HEK293 (cell line): ENCODE measurements at regions not wholly inside any gene's neighbourhood (a gene's known extent, or its start where the extent isn't known, plus 50 kb on each side); places are given as distances from the start of the nearest gene placed in this dataset.

ENCODE experiments used
- CTCF ChIA-PET: fragments of 350-600 bp; formaldehyde crosslinking; extraction: SDS; loops from one replicate; lab custom pipeline; 2021; ENCODE audit warnings: antibody characterized with exemption; lab: Yijun Ruan, JAX
- POLR2A ChIA-PET: fragments of 300-600 bp; formaldehyde crosslinking; extraction: SDS; loops from one replicate; lab custom pipeline; 2020; ENCODE audit warnings: antibody characterized with exemption, inconsistent platforms; lab: Yijun Ruan, JAX
- H3K27ac ChIP-seq: fragments of 200-500 bp; sonication (Bioruptor generic); 2 replicates; pipeline ENCODE4 v1.5.1; 2014; ENCODE audit warnings: low read depth, low read length, control low read depth, inconsistent platforms; ENCODE audit errors: extremely low read depth
- H3K36me3 ChIP-seq, 2 experiments: fragments of 200-500 bp in 1 of 2; sonication (Bioruptor generic) in 1 of 2; 1 replicate in 1 of 2; 2 replicates in 1 of 2; pipeline ENCODE4 v1.5.1; 2014 to 2017; ENCODE audit warnings: inconsistent platforms in 2 of 2, low read length in 2 of 2; ENCODE audit not compliant: control insufficient read depth in 2 of 2, insufficient read depth in 1 of 2
- H3K4me1 ChIP-seq: fragments of 200-500 bp; sonication (Bioruptor generic); 2 replicates; pipeline ENCODE4 v1.5.1; 2014; ENCODE audit warnings: mild to moderate bottlenecking, low read length, inconsistent platforms; ENCODE audit not compliant: control insufficient read depth, insufficient read depth
- H3K4me3 ChIP-seq: 2 replicates; pipeline ENCODE4 v1.5.1; 2011; ENCODE audit warnings: low read depth, mild to moderate bottlenecking, control low read depth, low read length, moderate library complexity
- H3K9me3 ChIP-seq: fragments of 200-500 bp; sonication (Bioruptor generic); 2 replicates; pipeline ENCODE4 v1.5.1; 2014; ENCODE audit warnings: low read depth, low read length, inconsistent platforms; ENCODE audit not compliant: control insufficient read depth, insufficient read depth
- EGR2 ChIP-seq: fragments of 450-650 bp; formaldehyde crosslinking; IDR thresholded peaks from 2 replicates; pipeline ENCODE4 v1.5.1; 2016; ENCODE audit warnings: low read depth, missing biosample characterization, missing genetic modification characterization
- GLI4 ChIP-seq: fragments of 450-650 bp; formaldehyde crosslinking; IDR thresholded peaks from 2 replicates; pipeline ENCODE4 v1.5.1; 2016; ENCODE audit warnings: missing biosample characterization, missing genetic modification characterization
- HIC1 ChIP-seq: fragments of 450-650 bp; formaldehyde crosslinking; IDR thresholded peaks from 2 replicates; pipeline ENCODE4 v1.5.1; 2016; ENCODE audit warnings: missing biosample characterization, missing genetic modification characterization
- IKZF3 ChIP-seq: fragments of 450-650 bp; IDR thresholded peaks from 2 replicates; pipeline ENCODE4 v1.5.0; 2018; ENCODE audit warnings: missing biosample characterization, mild to moderate bottlenecking, missing genetic modification characterization, moderate library complexity
- KLF16 ChIP-seq: fragments of 450-650 bp; formaldehyde crosslinking; IDR thresholded peaks from 2 replicates; pipeline ENCODE4 v1.5.1; 2017; ENCODE audit warnings: missing biosample characterization, missing genetic modification characterization
- MZF1 ChIP-seq: fragments of 450-650 bp; formaldehyde crosslinking; IDR thresholded peaks from 2 replicates; pipeline ENCODE4 v1.5.1; 2017; ENCODE audit warnings: missing biosample characterization, missing genetic modification characterization, borderline replicate concordance
- PATZ1 ChIP-seq: fragments of 450-650 bp; formaldehyde crosslinking; IDR thresholded peaks from 2 replicates; pipeline ENCODE4 v1.5.1; 2016; ENCODE audit warnings: missing biosample characterization, missing genetic modification characterization
- PRDM1 ChIP-seq: fragments of 450-650 bp; formaldehyde crosslinking; IDR thresholded peaks from 2 replicates; pipeline ENCODE4; 2016; ENCODE audit warnings: missing biosample characterization, missing genetic modification characterization
- ZBTB10 ChIP-seq: fragments of 450-650 bp; formaldehyde crosslinking; IDR thresholded peaks from 2 replicates; pipeline ENCODE4 v1.5.1; 2016; ENCODE audit warnings: missing biosample characterization, missing genetic modification characterization
- ZBTB8A ChIP-seq: fragments of 450-650 bp; formaldehyde crosslinking; IDR thresholded peaks from 2 replicates; pipeline ENCODE4 v1.5.1; 2016; ENCODE audit warnings: missing biosample characterization, missing genetic modification characterization
- ZFHX2 ChIP-seq: fragments of 450-650 bp; formaldehyde crosslinking; conservative IDR thresholded peaks from 2 replicates; pipeline ENCODE4 v1.5.1; 2016; ENCODE audit warnings: missing biosample characterization, missing genetic modification characterization
- ZNF174 ChIP-seq: fragments of 450-650 bp; formaldehyde crosslinking; IDR thresholded peaks from 2 replicates; pipeline ENCODE4 v1.5.0; 2017; ENCODE audit warnings: missing biosample characterization, mild to moderate bottlenecking, missing genetic modification characterization
- ZNF202 ChIP-seq: fragments of 450-650 bp; formaldehyde crosslinking; IDR thresholded peaks from 2 replicates; pipeline ENCODE4 v1.5.1; 2016; ENCODE audit warnings: missing biosample characterization, missing genetic modification characterization, borderline replicate concordance
- ZNF214 ChIP-seq: fragments of 450-650 bp; formaldehyde crosslinking; IDR thresholded peaks from 2 replicates; pipeline ENCODE4 v1.5.1; 2017; ENCODE audit warnings: missing biosample characterization, mild to moderate bottlenecking, missing genetic modification characterization, borderline replicate concordance
- ZNF394 ChIP-seq: fragments of 450-650 bp; formaldehyde crosslinking; IDR thresholded peaks from 2 replicates; pipeline ENCODE4 v1.5.1; 2016; ENCODE audit warnings: missing biosample characterization, missing genetic modification characterization, mild to moderate bottlenecking, moderate library complexity, borderline replicate concordance
- ZNF48 ChIP-seq: fragments of 450-650 bp; formaldehyde crosslinking; IDR thresholded peaks from 2 replicates; pipeline ENCODE4 v1.5.1; 2016; ENCODE audit warnings: missing biosample characterization, missing genetic modification characterization
- ZNF529 ChIP-seq: fragments of 450-650 bp; formaldehyde crosslinking; IDR thresholded peaks from 2 replicates; pipeline ENCODE4 v1.5.1; 2017; ENCODE audit warnings: missing genetic modification characterization, missing biosample characterization; ENCODE audit not compliant: insufficient replicate concordance
- ZNF580 ChIP-seq: fragments of 450-650 bp; formaldehyde crosslinking; IDR thresholded peaks from 2 replicates; pipeline ENCODE4 v1.5.1; 2016; ENCODE audit warnings: missing biosample characterization, missing genetic modification characterization
- ZNF585B ChIP-seq: fragments of 450-650 bp; formaldehyde crosslinking; IDR thresholded peaks from 2 replicates; pipeline ENCODE4 v1.5.1; 2016; ENCODE audit warnings: missing biosample characterization, missing genetic modification characterization
- ZNF596 ChIP-seq: fragments of 450-650 bp; IDR thresholded peaks from 2 replicates; pipeline ENCODE4 v1.5.0; 2018; ENCODE audit warnings: missing biosample characterization, mild to moderate bottlenecking, missing genetic modification characterization, moderate library complexity
- ZNF600 ChIP-seq: fragments of 450-650 bp; formaldehyde crosslinking; IDR thresholded peaks from 2 replicates; pipeline ENCODE4 v1.5.1; 2016; ENCODE audit warnings: missing biosample characterization, missing genetic modification characterization
- ZNF610 ChIP-seq: fragments of 450-650 bp; formaldehyde crosslinking; IDR thresholded peaks from 2 replicates; pipeline ENCODE4 v1.5.1; 2016; ENCODE audit warnings: missing biosample characterization, missing genetic modification characterization, borderline replicate concordance
- ZNF658 ChIP-seq: fragments of 450-650 bp; formaldehyde crosslinking; IDR thresholded peaks from 2 replicates; pipeline ENCODE4; 2016; ENCODE audit warnings: missing biosample characterization, missing genetic modification characterization
- ZSCAN16 ChIP-seq: fragments of 450-650 bp; formaldehyde crosslinking; IDR thresholded peaks from 2 replicates; pipeline ENCODE4 v1.5.1; 2016; ENCODE audit warnings: missing biosample characterization, missing genetic modification characterization
- ZSCAN18 ChIP-seq: fragments of 450-650 bp; formaldehyde crosslinking; IDR thresholded peaks from 2 replicates; pipeline ENCODE4 v1.5.1; 2016; ENCODE audit warnings: missing biosample characterization, missing genetic modification characterization

- Histone ChIP-seq H3K4me3 (no peak overlapping the region), H3K4me1 (no peaks in the 10 kb centered on the region), H3K9me3 (no peaks in the 10 kb centered on the region), H3K36me3 (no peaks in the 10 kb centered on the region)
- CTCF ChIA-PET, result interaction anchor here (0.6 kb wide), 1 partner anchor 375 kb away, joined by 3 read pairs; no protein-coding TSS in a partner anchor
- TF ChIP-seq ZNF202 (tag by site-specific recombination), result no peak
- TF ChIP-seq ZFHX2 (tag by site-specific recombination), result no peak
- no peak for TF ChIP-seq ZNF600 (tag by site-specific recombination)
- no peak for TF ChIP-seq PRDM1 (tag by site-specific recombination)
- TF ChIP-seq MZF1, result no peak
- TF ChIP-seq, all 188 proteins: peak for 0
- H3K27ac ChIP-seq, result no peak overlapping the region
- POLR2A ChIA-PET, result no interaction called here
These were observed 407.8 kb downstream of the NKX6-1 start for GRCh38 chr4:84091266-84091665.

GRCh38 chr4:84089652-84090437, 409.2 kb downstream of the NKX6-1 start:
- Histone ChIP-seq H3K27ac (no peak overlapping the region), H3K4me1 (no peaks in the 10 kb centered on the region), H3K36me3 (no peaks in the 10 kb centered on the region), H3K9me3 (no peaks in the 10 kb centered on the region), H3K4me3 (no peak overlapping the region)
- TF ChIP-seq ZNF610 (no peak), ZNF596 (tag by site-specific recombination) (no peak), ZNF585B (tag by site-specific recombination) (no peak), ZSCAN18 (no peak), ZNF580 (tag by site-specific recombination) (no peak), ZNF214 (tag by site-specific recombination) (no peak), ZNF174 (tag by site-specific recombination) (no peak), ZSCAN16 (tag by site-specific recombination) (no peak), KLF16 (no peak), IKZF3 (tag by site-specific recombination) (no peak), ZNF48 (tag by site-specific recombination) (no peak), HIC1 (tag by site-specific recombination) (no peak), ZBTB8A (tag by site-specific recombination) (no peak), GLI4 (tag by site-specific recombination) (no peak), ZNF529 (no peak), ZNF394 (tag by site-specific recombination) (no peak), ZBTB10 (tag by site-specific recombination) (no peak), EGR2 (no peak), PATZ1 (tag by site-specific recombination) (no peak), ZNF658 (no peak)
- ChIA-PET CTCF (no interaction called here), POLR2A (no interaction called here)
